Large intestine (tissue), 3 donors: ENCODE measurements at regions not wholly inside any gene's neighbourhood (a gene's known extent, or its start where the extent isn't known, plus 50 kb on each side); places are given as distances from the start of the nearest gene placed in this dataset.

Experiments used
- DNase-seq, 2 donors: peaks; one replicate each; pipeline versions ENCODE4 v3.0.0 to v3.0.0-alpha.2; 2013
- H3K27ac ChIP-seq: one replicate; pipeline ENCODE4 v1.5.1; 2013; ENCODE audit warnings: low read length
- H3K27me3 ChIP-seq: 2 replicates; pipeline ENCODE4 v1.6.1; 2013; ENCODE audit warnings: low read length; ENCODE audit not compliant: control insufficient read depth, insufficient read depth
- H3K36me3 ChIP-seq: 2 replicates; pipeline ENCODE4 v1.6.1; 2013; ENCODE audit warnings: low read length; ENCODE audit not compliant: control insufficient read depth, insufficient read depth
- H3K4me1 ChIP-seq: one replicate; pipeline ENCODE4 v1.6.1; 2013; ENCODE audit warnings: low read length; ENCODE audit not compliant: control insufficient read depth, insufficient read depth
- H3K4me3 ChIP-seq: one replicate; pipeline ENCODE4 v1.5.1; 2013; ENCODE audit warnings: low read length
- H3K9me3 ChIP-seq: one replicate; pipeline ENCODE4 v1.6.1; 2013; ENCODE audit warnings: mild to moderate bottlenecking, low read depth, low read length, moderate library complexity; ENCODE audit not compliant: control insufficient read depth
- WGBS: methylation state at CpG from one replicate; pipeline ENCODE4 v1.1.5; 2013; ENCODE audit warnings: low lambda C conversion rate; ENCODE audit not compliant: insufficient coverage; 5-methylcytosine and 5-hydroxymethylcytosine counted together

DNA sequence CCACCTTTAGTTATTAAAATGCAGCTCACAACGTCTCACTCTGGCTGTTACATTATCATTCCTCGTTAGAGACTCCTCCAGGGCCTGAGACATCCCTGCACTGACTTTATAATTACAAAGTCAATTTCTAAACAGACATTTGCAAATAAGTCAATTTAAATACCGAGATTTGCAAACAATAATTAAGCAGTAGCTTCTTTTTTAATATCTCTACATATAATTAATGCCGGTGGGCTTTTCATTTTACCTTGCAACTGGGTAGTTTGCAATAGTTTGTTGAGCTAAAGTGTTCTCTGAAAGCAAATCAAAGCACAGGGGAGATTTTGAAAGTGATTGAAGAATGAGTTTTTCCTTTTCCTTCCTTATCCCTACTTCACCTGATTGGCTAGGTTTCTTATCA is 154.4 kb downstream of the TLR4 start:
- no peaks in the 10 kb centered on the region for H3K27me3 ChIP-seq
- no peaks in the 10 kb centered on the region for H3K9me3 ChIP-seq
- H3K4me3 ChIP-seq, result no peak overlapping the region
- no peaks in the 10 kb centered on the region for H3K36me3 ChIP-seq
- H3K27ac ChIP-seq, result no peak overlapping the region
- H3K4me1 ChIP-seq, result no peaks in the 10 kb centered on the region
- WGBS, result 60% methylated on average over 2 of the region's 4 CpGs
- no peak for DNase-seq

DNA sequence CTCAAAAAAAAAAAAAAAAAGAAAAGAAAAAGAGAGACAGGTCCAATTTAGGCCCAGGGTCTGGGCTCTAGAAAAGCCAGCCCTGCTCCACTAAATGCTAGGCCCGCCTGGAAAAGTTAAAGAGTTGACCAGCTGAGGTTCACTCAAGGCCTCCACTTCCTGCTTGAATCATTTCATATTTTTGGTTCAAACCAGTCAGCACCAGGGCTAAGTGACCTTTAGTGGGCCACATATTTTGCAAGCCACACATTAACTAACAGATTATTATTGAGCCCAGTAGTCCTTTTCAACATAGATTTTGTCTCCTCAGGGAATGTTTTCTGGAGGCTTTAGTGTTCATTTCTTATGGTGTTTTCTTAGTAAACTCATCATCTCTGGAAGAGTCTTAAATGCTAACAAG is 156.6 kb downstream of the TLR4 start:
- no peak for DNase-seq
- WGBS, result no CpG with 5 or more reads among the region's 1 CpG
- Histone ChIP-seq H3K4me3 (no peak overlapping the region), H3K9me3 (no peaks in the 10 kb centered on the region), H3K27me3 (no peaks in the 10 kb centered on the region), H3K36me3 (no peaks in the 10 kb centered on the region), H3K27ac (no peak overlapping the region), H3K4me1 (no peaks in the 10 kb centered on the region)

DNA sequence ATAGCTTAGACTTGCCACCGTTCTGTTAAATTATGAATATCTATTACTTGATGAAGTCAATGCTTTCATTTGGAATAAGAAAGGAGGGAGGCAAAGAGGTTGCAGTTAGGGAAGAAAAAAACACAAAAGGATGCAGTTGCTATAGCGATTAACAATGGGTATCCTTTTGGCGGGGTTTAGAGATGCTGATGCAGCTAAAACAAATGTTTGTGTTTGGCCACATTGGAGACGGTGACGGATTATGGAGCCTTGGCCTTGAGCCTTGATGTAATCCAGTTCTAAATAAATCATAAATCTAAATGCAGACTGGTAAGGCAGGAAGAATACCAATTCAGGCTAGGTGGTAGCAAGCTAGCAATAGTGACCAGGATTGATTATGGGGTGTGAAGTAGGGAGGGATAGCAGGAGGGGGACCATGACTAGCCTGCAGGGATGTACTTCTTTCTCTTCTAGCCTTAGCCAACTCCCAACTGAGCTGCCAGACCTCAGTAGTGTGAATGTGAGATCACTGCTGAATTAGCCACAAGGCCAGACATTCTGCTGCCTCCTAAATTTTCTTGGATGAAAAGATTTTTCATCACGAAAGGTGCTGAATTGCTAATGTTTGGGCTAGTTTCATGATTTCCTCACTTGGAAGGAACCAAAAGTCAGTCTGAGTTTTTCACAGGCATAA is 160.3 kb downstream of the TLR4 start:
- no peaks in the 10 kb centered on the region for H3K9me3 ChIP-seq
- no peaks in the 10 kb centered on the region for H3K4me1 ChIP-seq
- no peaks in the 10 kb centered on the region for H3K36me3 ChIP-seq
- WGBS, result 100% methylated on average over 1 of the region's 6 CpGs
- H3K27ac ChIP-seq, result no peak overlapping the region
- DNase-seq, result no peak
- H3K27me3 ChIP-seq, result no peaks in the 10 kb centered on the region
- H3K4me3 ChIP-seq, result no peak overlapping the region

DNA sequence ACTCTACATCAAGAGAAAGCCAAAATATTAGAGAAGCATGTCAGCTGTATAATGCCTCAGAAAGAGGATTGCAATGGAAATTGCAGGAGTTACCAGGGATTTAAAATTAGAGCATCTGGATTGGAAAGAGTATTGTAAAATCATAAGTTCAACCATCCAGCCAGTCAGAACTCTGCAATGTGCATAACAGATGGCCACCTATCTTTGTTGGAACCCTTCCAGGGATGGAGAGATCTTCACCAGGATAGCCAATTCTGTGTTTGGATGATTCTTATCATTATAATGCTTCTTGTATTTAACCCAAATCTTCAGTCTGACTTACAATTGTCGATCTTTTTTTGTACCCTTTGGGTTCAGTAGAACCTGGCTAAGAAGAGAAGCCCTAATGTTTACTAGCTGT is 164.4 kb downstream of the TLR4 start:
- H3K4me1 ChIP-seq, result no peaks in the 10 kb centered on the region
- H3K27me3 ChIP-seq, result no peaks in the 10 kb centered on the region
- no peak overlapping the region for H3K4me3 ChIP-seq
- no peaks in the 10 kb centered on the region for H3K36me3 ChIP-seq
- WGBS, result no CpG with 5 or more reads among the region's 1 CpG
- no peak for DNase-seq
- no peak overlapping the region for H3K27ac ChIP-seq
- no peaks in the 10 kb centered on the region for H3K9me3 ChIP-seq

DNA sequence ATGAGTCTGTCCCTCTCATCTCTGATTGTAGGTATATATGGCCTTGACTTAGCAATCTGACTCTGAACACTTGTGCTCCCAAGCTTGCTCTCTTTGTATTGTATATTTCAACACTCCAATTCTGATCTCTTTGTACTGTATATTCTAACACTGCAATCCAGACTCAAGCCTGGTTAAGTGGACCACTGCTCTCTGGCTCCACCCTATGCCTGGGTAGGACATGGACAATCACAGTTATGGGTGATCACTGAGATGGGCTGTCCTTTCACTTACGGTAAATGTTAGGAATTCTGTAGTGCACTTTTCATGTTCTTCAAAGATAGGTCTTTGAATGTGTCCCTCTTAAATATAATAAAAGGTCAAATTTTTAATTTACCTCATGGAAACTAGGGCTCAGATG is 165.1 kb downstream of the TLR4 start:
- no peaks in the 10 kb centered on the region for H3K9me3 ChIP-seq
- DNase-seq, result no peak
- no peak overlapping the region for H3K4me3 ChIP-seq
- WGBS, result no CpG with 5 or more reads among the region's 1 CpG
- no peak overlapping the region for H3K27ac ChIP-seq
- H3K27me3 ChIP-seq, result no peaks in the 10 kb centered on the region
- H3K4me1 ChIP-seq, result no peaks in the 10 kb centered on the region
- no peaks in the 10 kb centered on the region for H3K36me3 ChIP-seq

DNA sequence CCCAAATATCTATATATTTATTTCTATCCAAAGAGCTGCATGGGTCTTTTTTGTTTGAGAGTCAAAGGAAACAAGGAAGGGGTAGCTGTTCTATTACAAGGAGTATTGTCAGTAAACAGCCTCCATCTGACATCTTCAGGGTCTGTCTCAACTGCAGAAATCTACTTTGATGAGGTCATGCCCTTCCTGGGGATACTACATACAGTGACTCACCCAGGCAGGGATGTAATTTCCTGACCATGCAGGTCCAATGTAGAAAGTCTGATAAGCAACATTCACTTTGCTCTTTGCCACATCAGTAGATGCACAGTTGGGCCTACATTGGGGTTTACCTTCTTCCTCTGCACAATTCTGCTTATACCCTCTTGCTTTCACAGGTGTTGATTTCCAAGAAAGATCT is 165.5 kb downstream of the TLR4 start:
- Histone ChIP-seq H3K27ac (no peak overlapping the region), H3K36me3 (no peaks in the 10 kb centered on the region), H3K4me3 (no peak overlapping the region), H3K4me1 (no peaks in the 10 kb centered on the region), H3K27me3 (no peaks in the 10 kb centered on the region), H3K9me3 (no peaks in the 10 kb centered on the region)
- no peak for DNase-seq

DNA sequence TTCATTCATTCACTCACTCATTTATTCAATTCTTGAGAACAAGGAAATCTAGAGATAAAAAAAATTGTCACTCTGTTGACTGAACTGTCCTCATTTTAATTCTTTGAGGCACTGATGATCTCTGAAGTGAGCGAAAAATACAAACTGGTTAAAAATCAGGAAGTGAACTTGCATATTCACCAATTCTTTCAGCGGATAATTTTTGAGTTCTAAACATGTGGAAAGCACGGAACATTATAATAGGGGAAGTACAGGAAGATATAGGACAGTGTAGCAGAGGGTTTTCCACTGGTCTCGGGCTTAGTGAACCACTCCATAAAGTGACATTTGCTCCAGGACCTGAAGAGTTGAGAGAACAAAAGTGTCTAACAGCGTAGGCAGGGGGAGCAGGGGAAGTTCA is 169.5 kb downstream of the TLR4 start:
- 80% methylated on average over 1 of the region's 5 CpGs for whole genome bisulfite sequencing
- H3K4me3 ChIP-seq, result no peak overlapping the region

DNA sequence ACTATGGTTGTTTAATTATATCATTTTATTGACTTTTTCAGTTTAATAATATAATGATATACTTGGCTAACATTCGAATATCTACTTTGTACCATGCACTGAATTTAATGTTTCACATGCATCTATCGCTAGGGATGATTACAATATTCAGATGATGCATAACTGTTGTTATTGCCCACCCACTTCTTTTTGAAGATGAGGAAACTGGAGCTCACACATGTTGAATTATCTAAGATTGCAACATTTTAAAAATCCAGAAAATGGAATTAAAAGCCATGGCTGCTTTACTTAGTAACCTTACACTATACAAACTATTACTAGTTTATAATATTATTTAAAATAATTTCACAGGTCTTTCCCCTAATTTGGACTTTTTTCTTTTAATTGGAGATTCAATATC is 171.7 kb downstream of the TLR4 start:
- Histone ChIP-seq H3K9me3 (no peaks in the 10 kb centered on the region), H3K4me3 (no peak overlapping the region), H3K4me1 (no peaks in the 10 kb centered on the region), H3K27me3 (no peaks in the 10 kb centered on the region), H3K27ac (no peak overlapping the region), H3K36me3 (no peaks in the 10 kb centered on the region)
- DNase-seq, result no peak
- no CpG with 5 or more reads among the region's 2 CpGs for WGBS

More for the DNA sequence above, 169.5 kb downstream of the TLR4 start:
- Histone ChIP-seq H3K9me3 (no peaks in the 10 kb centered on the region), H3K27me3 (no peaks in the 10 kb centered on the region), H3K27ac (no peak overlapping the region), H3K4me1 (no peaks in the 10 kb centered on the region), H3K36me3 (no peaks in the 10 kb centered on the region)
- no peak for DNase-seq

DNA sequence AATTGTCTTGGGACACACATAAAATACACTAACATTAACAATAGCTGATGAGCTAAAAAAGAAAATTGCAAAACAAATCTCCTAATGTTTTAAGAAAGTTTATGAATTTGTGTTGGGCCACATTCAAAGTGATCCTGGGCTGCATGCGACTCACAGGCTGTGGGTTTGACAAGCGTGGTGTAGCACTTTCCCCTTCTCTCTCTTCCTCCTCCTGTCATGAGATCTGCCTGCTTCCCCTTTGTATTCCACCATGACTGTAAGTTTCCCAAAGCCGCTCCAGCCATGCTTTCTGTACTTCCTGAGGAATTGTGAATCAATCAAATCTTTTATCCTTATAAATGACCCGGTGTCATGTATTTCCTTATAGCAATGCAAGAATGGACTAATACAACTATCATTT is 178.0 kb downstream of the TLR4 start:
- Histone ChIP-seq H3K36me3 (no peaks in the 10 kb centered on the region), H3K4me1 (no peaks in the 10 kb centered on the region), H3K27ac (no peak overlapping the region), H3K9me3 (no peaks in the 10 kb centered on the region), H3K4me3 (no peak overlapping the region), H3K27me3 (no peaks in the 10 kb centered on the region)
- DNase-seq, result no peak
- WGBS, result 80% methylated on average over 1 of the region's 4 CpGs

DNA sequence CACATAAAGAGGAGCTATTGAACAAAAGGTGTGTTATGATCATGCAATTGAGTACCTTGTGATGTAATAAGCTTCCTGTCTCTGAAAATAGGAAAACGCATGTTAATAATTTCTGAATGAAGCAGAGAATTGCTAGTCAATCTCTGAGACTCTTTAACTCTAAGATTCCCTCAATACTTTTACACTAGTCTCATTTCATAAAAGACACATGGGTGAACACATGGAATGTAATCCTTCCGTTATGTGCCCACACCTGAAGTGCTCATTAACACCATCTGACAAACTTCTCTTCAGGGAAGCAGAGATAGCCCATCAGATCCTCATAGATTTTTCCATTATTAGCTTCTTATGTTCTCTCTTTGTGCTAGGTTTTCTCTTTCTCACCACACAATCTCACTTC is 182.4 kb downstream of the TLR4 start:
- Histone ChIP-seq H3K9me3 (no peaks in the 10 kb centered on the region), H3K4me1 (no peaks in the 10 kb centered on the region), H3K27ac (no peak overlapping the region), H3K27me3 (no peaks in the 10 kb centered on the region), H3K4me3 (no peak overlapping the region), H3K36me3 (no peaks in the 10 kb centered on the region)
- no CpG with 5 or more reads among the region's 2 CpGs for WGBS
- no peak for DNase-seq

DNA sequence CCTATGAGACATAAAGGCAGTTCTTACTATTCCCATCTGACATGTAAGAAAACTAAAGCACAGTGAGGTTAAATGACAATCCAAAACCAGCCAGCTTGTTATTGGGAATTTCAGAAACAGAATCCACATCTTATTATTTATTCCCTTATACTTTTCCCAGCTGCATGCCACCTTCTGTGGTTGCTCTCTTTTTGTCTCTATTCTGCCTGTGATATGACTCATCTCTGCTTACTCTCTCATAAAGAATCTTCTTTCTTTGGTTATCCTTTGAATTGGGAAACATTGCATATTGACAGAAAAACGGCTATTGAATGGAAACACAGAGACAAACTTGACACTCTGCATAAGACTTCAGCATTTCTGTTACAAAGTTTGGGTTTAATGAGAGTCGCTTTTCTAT is 183.2 kb downstream of the TLR4 start:
- no peaks in the 10 kb centered on the region for H3K4me1 ChIP-seq
- no peak overlapping the region for H3K4me3 ChIP-seq
- 67% methylated on average over 1 of the region's 2 CpGs for WGBS
- H3K36me3 ChIP-seq, result no peaks in the 10 kb centered on the region
- no peak overlapping the region for H3K27ac ChIP-seq
- no peaks in the 10 kb centered on the region for H3K27me3 ChIP-seq
- no peaks in the 10 kb centered on the region for H3K9me3 ChIP-seq
- DNase-seq, result no peak
